HG02970 (cell line): ENCODE measurements at regions not wholly inside any gene's neighbourhood (a gene's known extent, or its start where the extent isn't known, plus 50 kb on each side); places are given as distances from the start of the nearest gene placed in this dataset.
"Not testable (repeated sequence)": the region's sequence is repeated elsewhere in the genome, so short reads cannot be mapped to it uniquely, and the experiment has no call there.

Source experiments
- ATAC-seq: cut with Tn5 transposase; IDR thresholded peaks from one replicate; pipeline ENCODE4 v1.9.1; 2021; ENCODE audit warnings: mild to moderate bottlenecking, moderate library complexity, moderate number of reproducible peaks; ENCODE audit not compliant: unreplicated experiment, low FRiP score

GRCh38 chr6:78629154-78629721 is 238.1 kb upstream of the IRAK1BP1 start:
- no peak for ATAC-seq

- no peak for ATAC-seq
Observed at GRCh38 chr6:78629836-78630235, 237.5 kb upstream of the IRAK1BP1 start.

- no peak for ATAC-seq
Observed at GRCh38 chr6:78631976-78632375, 235.4 kb upstream of the IRAK1BP1 start.

- no peak for ATAC-seq
Observed at GRCh38 chr6:78639111-78640110, 227.9 kb upstream of the IRAK1BP1 start.

GRCh38 chr6:78643976-78644375 is 223.4 kb upstream of the IRAK1BP1 start:
- ATAC-seq: not testable (repeated sequence)

- not testable (repeated sequence) for ATAC-seq
Observed at GRCh38 chr6:78646542-78647415, 220.6 kb upstream of the IRAK1BP1 start.

- not testable (repeated sequence) for ATAC-seq
Observed at GRCh38 chr6:78665819-78666218, 201.5 kb upstream of the IRAK1BP1 start.

- ATAC-seq: no peak
Observed at GRCh38 chr6:78666764-78667163, 200.6 kb upstream of the IRAK1BP1 start.

GRCh38 chr6:78670156-78670555 is 197.2 kb upstream of the IRAK1BP1 start:
- ATAC-seq: no peak

GRCh38 chr6:78670802-78671201 is 196.5 kb upstream of the IRAK1BP1 start:
- no peak for ATAC-seq

GRCh38 chr6:78676069-78677007 is 191.0 kb upstream of the IRAK1BP1 start:
- ATAC-seq: not testable (repeated sequence)

GRCh38 chr6:78688668-78689067 is 178.7 kb upstream of the IRAK1BP1 start:
- no peak for ATAC-seq

- no peak for ATAC-seq
Observed at GRCh38 chr6:78693835-78694234, 173.5 kb upstream of the IRAK1BP1 start.

GRCh38 chr6:78694628-78695027 is 172.7 kb upstream of the IRAK1BP1 start:
- not testable (repeated sequence) for ATAC-seq

- ATAC-seq: no peak
Observed at GRCh38 chr6:78700991-78701390, 166.4 kb upstream of the IRAK1BP1 start.

GRCh38 chr6:78701407-78701806 is 165.9 kb upstream of the IRAK1BP1 start:
- no peak for ATAC-seq

- no peak for ATAC-seq
Observed at GRCh38 chr6:78709021-78709420, 158.3 kb upstream of the IRAK1BP1 start.

- no peak for ATAC-seq
Observed at GRCh38 chr6:78713564-78713963, 153.8 kb upstream of the IRAK1BP1 start.

GRCh38 chr6:78744144-78744543 is 123.2 kb upstream of the IRAK1BP1 start:
- no peak for ATAC-seq

- no peak for ATAC-seq
Observed at GRCh38 chr6:78746457-78746856, 120.9 kb upstream of the IRAK1BP1 start.
